IMR-90 (cell line): ENCODE measurements at regions not wholly inside any gene's neighbourhood (a gene's known extent, or its start where the extent isn't known, plus 50 kb on each side); places are given as distances from the start of the nearest gene placed in this dataset.

ENCODE experiments used
- ATAC-seq: fragments of 200-7000 bp; cut with Tn5 transposase; 2 replicates; pipeline ENCODE4 v1.9.1; 2020; ENCODE audit warnings: low read depth, mild to moderate bottlenecking, moderate library complexity
- BruUV-seq: library from RNA; stranded (reverse); fragments of 400-500 nt; replicated peaks from 2 replicates; lab custom pipeline; 2021; lab: Mats Ljungman, UMichigan
- CTCF ChIA-PET: fragments of 300-600 bp; formaldehyde crosslinking; extraction: SDS; loops from one replicate; lab custom pipeline; 2021; ENCODE audit warnings: antibody characterized with exemption; lab: Yijun Ruan, JAX
- POLR2A ChIA-PET: fragments of 300-600 bp; sonication (Branson Sonifier 250); formaldehyde crosslinking; loops from one replicate; lab custom pipeline; 2022; ENCODE audit warnings: antibody characterized with exemption; ENCODE audit not compliant: unreplicated experiment; lab: Charles Lee
- DNase-seq: peaks from one replicate; pipeline ENCODE4 v3.0.0; 2013
- H2AFZ ChIP-seq: replicated peaks from 2 replicates; pipeline ENCODE3; 2013; ENCODE audit warnings: low read length, mild to moderate bottlenecking; ENCODE audit not compliant: poor library complexity
- H2AK5ac ChIP-seq: 2 replicates; pipeline ENCODE4 v1.6.1; 2013; ENCODE audit warnings: low read depth, low read length, inconsistent platforms
- H2AK9ac ChIP-seq: replicated peaks from 2 replicates; pipeline ENCODE3; 2013; ENCODE audit warnings: mild to moderate bottlenecking, low read depth, low read length, moderate library complexity; ENCODE audit not compliant: poor library complexity
- H2BK120ac ChIP-seq: 2 replicates; pipeline ENCODE4 v1.6.1; 2013; ENCODE audit warnings: low read depth, low read length, inconsistent platforms
- H2BK15ac ChIP-seq: 3 replicates; pipeline ENCODE4 v1.6.1; 2013; ENCODE audit warnings: low read depth, low read length, inconsistent platforms
- H2BK20ac ChIP-seq: 2 replicates; pipeline ENCODE4 v1.6.1; 2013; ENCODE audit warnings: low read depth, mild to moderate bottlenecking, inconsistent platforms, low read length, moderate library complexity
- H2BK5ac ChIP-seq: 2 replicates; pipeline ENCODE4 v1.6.1; 2013; ENCODE audit warnings: mild to moderate bottlenecking, low read depth, low read length, inconsistent platforms; ENCODE audit not compliant: poor library complexity, severe bottlenecking
- H3K14ac ChIP-seq: replicated peaks from 2 replicates; pipeline ENCODE4 v1.6.1; 2013; ENCODE audit warnings: low read depth, low read length, inconsistent platforms
- H3K18ac ChIP-seq: 2 replicates; pipeline ENCODE4 v1.6.1; 2013; ENCODE audit warnings: low read depth, low read length, control low read depth
- H3K23ac ChIP-seq: 2 replicates; pipeline ENCODE4 v1.6.1; 2013; ENCODE audit warnings: low read depth, low read length, inconsistent platforms
- H3K27ac ChIP-seq: 2 replicates; pipeline ENCODE4 v1.5.1; 2013; ENCODE audit warnings: mild to moderate bottlenecking, control low read depth, low read length; ENCODE audit not compliant: insufficient read depth
- H3K27me3 ChIP-seq: 2 replicates; pipeline ENCODE4 v1.6.1; 2013; ENCODE audit warnings: low read length; ENCODE audit not compliant: control insufficient read depth, insufficient read depth
- H3K36me3 ChIP-seq: 2 replicates; pipeline ENCODE4 v1.6.1; 2013; ENCODE audit warnings: low read length, mixed read lengths; ENCODE audit not compliant: control insufficient read depth, insufficient read depth
- H3K4ac ChIP-seq: 2 replicates; pipeline ENCODE4 v1.6.1; 2013; ENCODE audit warnings: low read depth, low read length, inconsistent platforms
- H3K4me1 ChIP-seq: 2 replicates; pipeline ENCODE4 v1.6.1; 2013; ENCODE audit warnings: low read length, mixed read lengths; ENCODE audit not compliant: control insufficient read depth, insufficient read depth
- H3K4me2 ChIP-seq: 2 replicates; pipeline ENCODE4 v1.6.1; 2013; ENCODE audit warnings: low read depth, mild to moderate bottlenecking, control low read depth, low read length, moderate library complexity
- H3K4me3 ChIP-seq: 2 replicates; pipeline ENCODE4 v1.5.1; 2013; ENCODE audit warnings: low read depth, mild to moderate bottlenecking, control low read depth, low read length, moderate library complexity; ENCODE audit not compliant: insufficient read depth
- H3K56ac ChIP-seq: 2 replicates; pipeline ENCODE4 v1.6.1; 2013; ENCODE audit warnings: low read length, inconsistent platforms; ENCODE audit not compliant: insufficient read depth; ENCODE audit errors: extremely low read depth
- H3K79me1 ChIP-seq, 2 experiments: 2 replicates each; pipeline ENCODE4 v1.6.1; 2013; ENCODE audit warnings: low read length in 2 of 2, inconsistent platforms in 1 of 2, low read depth in 1 of 2
- H3K9ac ChIP-seq: 2 replicates; pipeline ENCODE4 v1.6.1; 2013; ENCODE audit warnings: low read depth, low read length, control low read depth
- H3K9me1 ChIP-seq: 2 replicates; pipeline ENCODE4 v1.6.1; 2013; ENCODE audit warnings: low read length, inconsistent platforms; ENCODE audit not compliant: insufficient read depth
- H3K9me3 ChIP-seq: 2 replicates; pipeline ENCODE4 v1.6.1; 2013; ENCODE audit warnings: low read length; ENCODE audit not compliant: control insufficient read depth, insufficient read depth
- H4K20me1 ChIP-seq: 2 replicates; pipeline ENCODE4 v1.6.1; 2013; ENCODE audit warnings: low read length, inconsistent platforms; ENCODE audit not compliant: insufficient read depth
- H4K5ac ChIP-seq: 2 replicates; pipeline ENCODE4 v1.6.1; 2013; ENCODE audit warnings: mild to moderate bottlenecking, low read depth, low read length, control low read depth
- H4K8ac ChIP-seq, 2 experiments: 2 replicates each; pipeline ENCODE4 v1.6.1; 2013; ENCODE audit warnings: low read depth in 2 of 2, low read length in 2 of 2, control low read depth in 1 of 2, inconsistent platforms in 1 of 2
- H4K91ac ChIP-seq: 2 replicates; pipeline ENCODE4 v1.6.1; 2013; ENCODE audit warnings: low read depth, low read length, inconsistent platforms; ENCODE audit not compliant: insufficient read depth
- CEBPB ChIP-seq: IDR thresholded peaks from 2 replicates; pipeline ENCODE4 v1.6.1; 2012; ENCODE audit warnings: low read depth, low read length, improper control_type of control experiment
- CHD1 ChIP-seq: IDR thresholded peaks from 2 replicates; pipeline ENCODE4 v1.6.1; 2012; ENCODE audit warnings: low read depth, low read length, improper control_type of control experiment
- RFX5 ChIP-seq: IDR thresholded peaks from 2 replicates; pipeline ENCODE4 v1.8.0; 2012; ENCODE audit warnings: low read depth, mild to moderate bottlenecking, low read length, moderate library complexity
- WGBS, 2 experiments: methylation state at CpG; one replicate each; pipeline versions ENCODE4 v1.1.5 to v1.1.7; 2013; ENCODE audit warnings: missing lambda C conversion rate in 2 of 2; ENCODE audit not compliant: insufficient read length in 1 of 2; ENCODE audit errors: extremely low coverage in 2 of 2; 5-methylcytosine and 5-hydroxymethylcytosine counted together
- dilution Hi-C: fragments of 300-500 bp; cut with HindIII; formaldehyde crosslinking; loops from one replicate; pipeline ENCODE4 v1.14.3; 2018; ENCODE audit warnings: low sequenced_read_pairs; ENCODE audit not compliant: unreplicated experiment
- in situ Hi-C: fragments of 300-500 bp; cut with MboI; formaldehyde crosslinking; loops from 3 replicates; pipeline ENCODE4 v1.14.3; 2019; ENCODE audit warnings: low sequenced_read_pairs, inconsistent platforms, mixed read lengths
- intact Hi-C: fragments of 100-400 bp; cut with micrococcal nuclease; formaldehyde crosslinking; loops from 2 replicates; pipeline ENCODE4 v1.10.0; 2022

GRCh38 chr9:15077946-15078729 lies 167.9 kb upstream of the FREM1 start:
- Histone ChIP-seq H3K36me3 (no peaks in the 10 kb centered on the region), H3K4me2 (no peak overlapping the region), H4K91ac (no peak overlapping the region), H3K23ac (no peak overlapping the region), H3K56ac (no peak overlapping the region), H3K18ac (no peak overlapping the region), H3K9me3 (no peaks in the 10 kb centered on the region), H3K4me3 (no peak overlapping the region), H2AK5ac (no peak overlapping the region), H3K27me3 (no peaks in the 10 kb centered on the region), H3K4ac (no peak overlapping the region), H3K4me1 (no peaks in the 10 kb centered on the region), H3K79me1 (no peaks in the 10 kb centered on the region), H2BK15ac (no peak overlapping the region), H2AK9ac (no peak overlapping the region), H2AFZ (no peak overlapping the region), H4K8ac (no peak overlapping the region), H3K9me1 (no peaks in the 10 kb centered on the region), H2BK5ac (no peak overlapping the region), H4K20me1 (no peaks in the 10 kb centered on the region), H2BK120ac (no peak overlapping the region), H3K27ac (no peak overlapping the region), H2BK20ac (no peak overlapping the region), H3K14ac (no peak overlapping the region), H4K5ac (no peak overlapping the region), H3K9ac (no peak overlapping the region)
- CTCF ChIA-PET, result no interaction called here
- in situ Hi-C loops (loop anchor here (10.0 kb wide), 1 partner anchor 57 kb away; no protein-coding TSS in a partner anchor), intact Hi-C loops (no loop called here), dilution Hi-C loops (no loop called here)
- no CpG with 5 or more reads among the region's 7 CpGs for WGBS, 2 experiments
- POLR2A ChIA-PET, result no interaction called here
- ATAC-seq, result no peak
- no TSS peak for BruUV-seq
- TF ChIP-seq RFX5, result no peak
- TF ChIP-seq CEBPB, result 0 out of 2 replicates have a peak, but pooled peaks have one; percentile 3
- no peak for TF ChIP-seq CHD1
- no peak for DNase-seq
